ENCODE measurements at regions not wholly inside any gene's neighbourhood (a gene's known extent, or its start where the extent isn't known, plus 50 kb on each side); places are given as distances from the start of the nearest gene placed in this dataset.

- H2AFZ ChIP-seq (ENCODE audit: low read length) = no peak overlapping the region
- no peak overlapping the region for H3K9ac ChIP-seq (ENCODE audit: insufficient read depth, low read length)
- no peak overlapping the region for H3K4me3 ChIP-seq (replicated peaks in 1 of 4; ENCODE audit: control extremely low read depth in 1 of 4, insufficient read depth in 1 of 4, low read depth in 3 of 4, low read length in 4 of 4)
- no peak overlapping the region for H3K4me2 ChIP-seq (ENCODE audit: extremely low read depth, insufficient read depth, low read length)
- no peaks in the 10 kb centered on the region for H3K79me2 ChIP-seq (ENCODE audit: control insufficient read depth, insufficient read depth, low read length)
- no peak for DNase-seq (ENCODE audit: low read depth in 2 of 2)
- no peaks in the 10 kb centered on the region for H3K9me3 ChIP-seq (ENCODE audit: control insufficient read depth, insufficient read depth, low read depth, low read length)
- H4K20me1 ChIP-seq (ENCODE audit: control insufficient read depth, extremely low read depth, insufficient read depth, low read length) = no peaks in the 10 kb centered on the region
- H3K36me3 ChIP-seq (ENCODE audit: control insufficient read depth, insufficient read depth, low read length) = no peaks in the 10 kb centered on the region
- TF ChIP-seq CTCF (conservative IDR thresholded peaks at IDR 0.05 in 1 of 2, IDR thresholded peaks at IDR 0.05 in 1 of 2; ENCODE audit: low read depth in 1 of 2, low read length in 2 of 2) = no peak
- H3K27ac ChIP-seq (ENCODE audit: insufficient read depth, low read length) = no peak overlapping the region
- H3K4me1 ChIP-seq (ENCODE audit: control insufficient read depth, extremely low read depth, insufficient read depth, low read length) = no peaks in the 10 kb centered on the region
- H3K27me3 ChIP-seq (ENCODE audit: control insufficient read depth, insufficient read depth, low read length) = no peaks in the 10 kb centered on the region
These were observed 930.3 kb downstream of the SUCLG1 start for GRCh38 chr2:83528767-83529166.

GRCh38 chr2:83522891-83523493, 936.1 kb downstream of the SUCLG1 start:
- H2AFZ ChIP-seq (ENCODE audit: low read length) = no peak overlapping the region
- DNase-seq (ENCODE audit: low read depth in 2 of 2) = no peak
- H3K27ac ChIP-seq (ENCODE audit: insufficient read depth, low read length) = no peak overlapping the region
- no peak overlapping the region for H3K9ac ChIP-seq (ENCODE audit: insufficient read depth, low read length)
- TF ChIP-seq CTCF (conservative IDR thresholded peaks at IDR 0.05 in 1 of 2, IDR thresholded peaks at IDR 0.05 in 1 of 2; ENCODE audit: low read depth in 1 of 2, low read length in 2 of 2) (no peak), EZH2 (IDR thresholded peaks at IDR 0.05; ENCODE audit: low read length, missing control alignments) (no peak)
- H3K27me3 ChIP-seq (ENCODE audit: control insufficient read depth, insufficient read depth, low read length) = no peaks in the 10 kb centered on the region
- H4K20me1 ChIP-seq (ENCODE audit: control insufficient read depth, extremely low read depth, insufficient read depth, low read length) = no peaks in the 10 kb centered on the region
- H3K4me3 ChIP-seq (replicated peaks in 1 of 4; ENCODE audit: control extremely low read depth in 1 of 4, insufficient read depth in 1 of 4, low read depth in 3 of 4, low read length in 4 of 4) = no peak overlapping the region
- no peak overlapping the region for H3K4me2 ChIP-seq (ENCODE audit: extremely low read depth, insufficient read depth, low read length)
- no peaks in the 10 kb centered on the region for H3K36me3 ChIP-seq (ENCODE audit: control insufficient read depth, insufficient read depth, low read length)
- no peaks in the 10 kb centered on the region for H3K79me2 ChIP-seq (ENCODE audit: control insufficient read depth, insufficient read depth, low read length)
- no peaks in the 10 kb centered on the region for H3K4me1 ChIP-seq (ENCODE audit: control insufficient read depth, extremely low read depth, insufficient read depth, low read length)
- no peaks in the 10 kb centered on the region for H3K9me3 ChIP-seq (ENCODE audit: control insufficient read depth, insufficient read depth, low read depth, low read length)

GRCh38 chr2:83517727-83518368, 941.2 kb downstream of the SUCLG1 start:
- no peak overlapping the region for H2AFZ ChIP-seq (ENCODE audit: low read length)
- no peak overlapping the region for H3K4me2 ChIP-seq (ENCODE audit: extremely low read depth, insufficient read depth, low read length)
- no peaks in the 10 kb centered on the region for H3K36me3 ChIP-seq (ENCODE audit: control insufficient read depth, insufficient read depth, low read length)
- H3K79me2 ChIP-seq (ENCODE audit: control insufficient read depth, insufficient read depth, low read length) = no peaks in the 10 kb centered on the region
- H3K9ac ChIP-seq (ENCODE audit: insufficient read depth, low read length) = no peak overlapping the region
- H3K9me3 ChIP-seq (ENCODE audit: control insufficient read depth, insufficient read depth, low read depth, low read length) = no peaks in the 10 kb centered on the region
- TF ChIP-seq CTCF (conservative IDR thresholded peaks at IDR 0.05 in 1 of 2, IDR thresholded peaks at IDR 0.05 in 1 of 2; ENCODE audit: low read depth in 1 of 2, low read length in 2 of 2) = no peak
- TF ChIP-seq EZH2 (IDR thresholded peaks at IDR 0.05; ENCODE audit: low read length, missing control alignments) = no peak
- H3K27me3 ChIP-seq (ENCODE audit: control insufficient read depth, insufficient read depth, low read length) = no peaks in the 10 kb centered on the region
- H4K20me1 ChIP-seq (ENCODE audit: control insufficient read depth, extremely low read depth, insufficient read depth, low read length) = no peaks in the 10 kb centered on the region
- no peak overlapping the region for H3K27ac ChIP-seq (ENCODE audit: insufficient read depth, low read length)
- H3K4me3 ChIP-seq (replicated peaks in 1 of 4; ENCODE audit: control extremely low read depth in 1 of 4, insufficient read depth in 1 of 4, low read depth in 3 of 4, low read length in 4 of 4) = no peak overlapping the region
- H3K4me1 ChIP-seq (ENCODE audit: control insufficient read depth, extremely low read depth, insufficient read depth, low read length) = no peaks in the 10 kb centered on the region
- DNase-seq (ENCODE audit: low read depth in 2 of 2) = no peak

Data from fibroblast of lung (primary cell).